ENCODE measurements at regions not wholly inside any gene's neighbourhood (a gene's known extent, or its start where the extent isn't known, plus 50 kb on each side); places are given as distances from the start of the nearest gene placed in this dataset.

DNA sequence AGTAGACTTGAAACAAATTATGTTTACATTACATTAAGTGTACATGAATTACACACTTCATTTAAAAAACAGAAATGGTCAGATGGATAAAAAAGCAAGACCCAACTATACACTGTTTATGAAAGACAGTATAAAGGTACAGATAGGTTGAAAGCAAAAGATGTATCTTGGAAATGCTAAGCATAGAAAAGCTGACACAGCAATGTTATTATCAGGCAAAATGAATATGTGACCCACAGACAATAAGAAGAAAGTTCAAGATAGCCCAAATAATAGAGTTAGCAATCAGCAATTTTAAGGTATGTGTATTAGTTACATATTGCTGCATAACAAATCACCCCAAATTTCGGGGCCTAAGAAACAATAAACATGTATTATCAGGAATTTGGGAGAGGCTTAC lies 153.5 kb downstream of the DHRS2 start:
- BruUV-seq (replicated peaks), result no TSS peak
- POLR2A ChIA-PET (ENCODE audit: low non-redundant PET), result no interaction called here
- intact Hi-C loops (cut with micrococcal nuclease; ENCODE audit: unreplicated experiment), result no loop called here

DNA sequence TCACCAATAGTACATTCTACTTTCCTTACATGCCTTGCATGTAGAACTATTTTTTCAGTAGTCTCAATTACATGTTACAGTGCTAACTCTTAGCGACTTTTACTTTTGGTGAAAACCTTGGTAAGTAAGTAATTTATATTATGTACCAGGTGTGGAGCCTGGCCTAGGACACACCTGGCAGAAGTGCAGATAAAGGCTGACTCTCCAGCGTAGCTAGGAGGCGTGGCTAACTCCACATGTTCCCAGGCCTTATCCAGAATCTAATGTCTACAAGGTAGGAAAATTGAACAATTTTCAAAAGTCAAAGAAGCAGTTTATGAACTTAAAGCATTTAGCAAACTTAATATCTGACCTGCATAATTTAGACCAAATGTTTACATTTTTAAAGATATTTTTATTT lies 157.4 kb downstream of the DHRS2 start:
- no peaks in the 10 kb centered on the region for H3K9me3 ChIP-seq (ENCODE audit: low read depth, low read length, poor library complexity, severe bottlenecking)
- H3K4me1 ChIP-seq (ENCODE audit: insufficient read depth, low read length, poor library complexity, severe bottlenecking), result no peaks in the 10 kb centered on the region
- no peak for DNase-seq (ENCODE audit: low spot score)
- intact Hi-C loops (cut with micrococcal nuclease; ENCODE audit: unreplicated experiment), result no loop called here
- no TSS peak for BruUV-seq (replicated peaks)
- TF ChIP-seq, protein P1, sequence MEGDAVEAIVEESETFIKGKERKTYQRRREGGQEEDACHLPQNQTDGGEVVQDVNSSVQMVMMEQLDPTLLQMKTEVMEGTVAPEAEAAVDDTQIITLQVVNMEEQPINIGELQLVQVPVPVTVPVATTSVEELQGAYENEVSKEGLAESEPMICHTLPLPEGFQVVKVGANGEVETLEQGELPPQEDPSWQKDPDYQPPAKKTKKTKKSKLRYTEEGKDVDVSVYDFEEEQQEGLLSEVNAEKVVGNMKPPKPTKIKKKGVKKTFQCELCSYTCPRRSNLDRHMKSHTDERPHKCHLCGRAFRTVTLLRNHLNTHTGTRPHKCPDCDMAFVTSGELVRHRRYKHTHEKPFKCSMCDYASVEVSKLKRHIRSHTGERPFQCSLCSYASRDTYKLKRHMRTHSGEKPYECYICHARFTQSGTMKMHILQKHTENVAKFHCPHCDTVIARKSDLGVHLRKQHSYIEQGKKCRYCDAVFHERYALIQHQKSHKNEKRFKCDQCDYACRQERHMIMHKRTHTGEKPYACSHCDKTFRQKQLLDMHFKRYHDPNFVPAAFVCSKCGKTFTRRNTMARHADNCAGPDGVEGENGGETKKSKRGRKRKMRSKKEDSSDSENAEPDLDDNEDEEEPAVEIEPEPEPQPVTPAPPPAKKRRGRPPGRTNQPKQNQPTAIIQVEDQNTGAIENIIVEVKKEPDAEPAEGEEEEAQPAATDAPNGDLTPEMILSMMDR (conservative IDR thresholded peaks at IDR 0.05; ENCODE audit: low read depth, low read length), result no peak
- TF ChIP-seq EZH2 (IDR thresholded peaks at IDR 0.05; ENCODE audit: borderline replicate concordance, low read depth, low read length, poor library complexity, severe bottlenecking), result no peak
- no peak overlapping the region for H3K27ac ChIP-seq (ENCODE audit: low read depth, low read length, poor library complexity, severe bottlenecking)
- no peak overlapping the region for H3K4me3 ChIP-seq (ENCODE audit: low read depth, low read length, poor library complexity, severe bottlenecking)
- no peaks in the 10 kb centered on the region for H3K36me3 ChIP-seq (ENCODE audit: insufficient read depth, low read length, poor library complexity, severe bottlenecking)
- H3K27me3 ChIP-seq (replicated peaks; ENCODE audit: insufficient read depth, low read depth, low read length, poor library complexity), result peaks cover 6% of the 10 kb centered on the region
- CTCF ChIA-PET, result no interaction called here
- POLR2A ChIA-PET (ENCODE audit: low non-redundant PET), result no interaction called here

More for the DNA sequence above, 153.5 kb downstream of the DHRS2 start:
- H3K4me1 ChIP-seq (ENCODE audit: insufficient read depth, low read length, poor library complexity, severe bottlenecking), result no peaks in the 10 kb centered on the region
- no peak for DNase-seq (ENCODE audit: low spot score)
- H3K9me3 ChIP-seq (ENCODE audit: low read depth, low read length, poor library complexity, severe bottlenecking), result no peaks in the 10 kb centered on the region
- no peak overlapping the region for H3K27ac ChIP-seq (ENCODE audit: low read depth, low read length, poor library complexity, severe bottlenecking)
- H3K27me3 ChIP-seq (replicated peaks; ENCODE audit: insufficient read depth, low read depth, low read length, poor library complexity), result peaks cover 11% of the 10 kb centered on the region
- no peak overlapping the region for H3K4me3 ChIP-seq (ENCODE audit: low read depth, low read length, poor library complexity, severe bottlenecking)
- CTCF ChIA-PET, result no interaction called here
- TF ChIP-seq, protein P1 (conservative IDR thresholded peaks at IDR 0.05; ENCODE audit: low read depth, low read length), result no peak
- no peak for TF ChIP-seq EZH2 (IDR thresholded peaks at IDR 0.05; ENCODE audit: borderline replicate concordance, low read depth, low read length, poor library complexity, severe bottlenecking)
- H3K36me3 ChIP-seq (ENCODE audit: insufficient read depth, low read length, poor library complexity, severe bottlenecking), result no peaks in the 10 kb centered on the region

DNA sequence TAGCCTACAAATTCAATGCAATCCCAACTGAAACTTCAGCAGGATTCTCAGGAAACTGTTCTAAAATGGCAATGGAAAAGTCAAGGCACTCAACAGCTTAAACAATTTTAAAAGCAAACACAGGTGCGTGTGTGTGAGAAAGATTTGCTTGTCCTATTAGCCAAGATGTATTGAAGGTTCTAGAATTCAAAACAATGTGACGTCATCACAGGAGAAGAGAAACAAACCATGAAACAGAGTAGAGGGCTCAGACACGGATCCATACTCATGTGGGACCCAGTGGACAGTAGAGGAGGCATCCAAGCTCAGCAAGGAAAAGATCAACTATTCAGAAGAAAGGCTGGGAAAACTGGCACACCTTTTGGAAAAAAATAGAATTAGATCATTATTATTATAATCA lies 152.8 kb upstream of the DHRS4 start:
- no peaks in the 10 kb centered on the region for H3K9me3 ChIP-seq (ENCODE audit: low read depth, low read length, poor library complexity, severe bottlenecking)
- H3K4me1 ChIP-seq (ENCODE audit: insufficient read depth, low read length, poor library complexity, severe bottlenecking), result no peaks in the 10 kb centered on the region
- BruUV-seq (replicated peaks), result no TSS peak
- no peak overlapping the region for H3K27ac ChIP-seq (ENCODE audit: low read depth, low read length, poor library complexity, severe bottlenecking)
- no peak overlapping the region for H3K4me3 ChIP-seq (ENCODE audit: low read depth, low read length, poor library complexity, severe bottlenecking)
- ChIA-PET CTCF (no interaction called here), POLR2A (ENCODE audit: low non-redundant PET) (no interaction called here)
- peaks cover 7% of the 10 kb centered on the region for H3K27me3 ChIP-seq (replicated peaks; ENCODE audit: insufficient read depth, low read depth, low read length, poor library complexity)
- no peak for DNase-seq (ENCODE audit: low spot score)
- no peaks in the 10 kb centered on the region for H3K36me3 ChIP-seq (ENCODE audit: insufficient read depth, low read length, poor library complexity, severe bottlenecking)
- intact Hi-C loops (cut with micrococcal nuclease; ENCODE audit: unreplicated experiment), result no loop called here
- TF ChIP-seq, protein P1 (conservative IDR thresholded peaks at IDR 0.05; ENCODE audit: low read depth, low read length), result no peak
- no peak for TF ChIP-seq EZH2 (IDR thresholded peaks at IDR 0.05; ENCODE audit: borderline replicate concordance, low read depth, low read length, poor library complexity, severe bottlenecking)

Measured in A673 (cell line).